ENCODE measurements at regions not wholly inside any gene's neighbourhood (a gene's known extent, or its start where the extent isn't known, plus 50 kb on each side); places are given as distances from the start of the nearest gene placed in this dataset.

DNA sequence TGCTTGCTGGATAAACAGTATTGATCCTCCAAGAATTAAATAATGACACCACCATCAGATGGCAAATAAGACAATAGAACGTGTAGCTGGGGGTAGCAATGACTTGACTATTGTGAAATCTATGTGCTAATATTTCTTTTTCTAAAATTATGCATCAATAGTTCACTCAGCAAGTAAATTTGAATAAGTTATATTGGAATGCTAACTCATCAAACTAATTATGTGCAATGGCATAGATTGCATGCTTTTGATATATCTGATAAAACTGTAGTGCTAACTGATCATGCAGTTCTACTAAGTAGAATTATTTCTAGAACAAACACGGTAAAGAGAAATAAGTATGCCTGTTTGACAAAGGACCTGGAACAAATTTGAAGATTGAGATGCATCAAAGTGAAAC lies 474.4 kb downstream of the NOVA1 start:
- TF ChIP-seq POLR2A (IDR thresholded peaks at IDR 0.05; ENCODE audit: low read length) (no peak), GATA1 (IDR thresholded peaks at IDR 0.05; ENCODE audit: low read depth, low read length) (no peak)
